HG02884 (cell line): ENCODE measurements at regions not wholly inside any gene's neighbourhood (a gene's known extent, or its start where the extent isn't known, plus 50 kb on each side); places are given as distances from the start of the nearest gene placed in this dataset.
"Not testable (repeated sequence)": the region's sequence is repeated elsewhere in the genome, so short reads cannot be mapped to it uniquely, and the experiment has no call there.

ENCODE experiments used
- ATAC-seq: cut with Tn5 transposase; IDR thresholded peaks from one replicate; pipeline ENCODE4 v1.9.1; 2021; ENCODE audit warnings: mild to moderate bottlenecking, moderate library complexity; ENCODE audit not compliant: unreplicated experiment

DNA sequence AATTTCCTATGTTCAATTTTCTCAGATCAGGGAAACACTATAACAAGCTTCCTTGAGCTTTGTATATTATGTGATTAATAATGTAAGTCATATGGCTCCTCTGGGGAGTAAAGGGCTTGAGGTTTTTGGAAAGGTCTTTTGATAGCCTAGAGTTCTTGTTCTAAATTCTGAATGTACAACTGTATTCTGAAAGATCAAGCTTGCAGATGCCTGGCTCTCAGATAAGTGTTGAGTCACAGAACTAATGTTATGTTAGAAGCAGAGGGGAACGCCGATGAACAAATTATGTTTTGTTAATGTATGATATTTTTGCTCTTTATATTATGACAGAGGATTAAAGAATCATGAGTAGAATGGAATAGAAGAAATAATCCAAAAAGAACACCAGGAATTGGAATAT is 170.1 kb downstream of the RPRM start:
- ATAC-seq = no peak

- ATAC-seq = no peak
These were observed 171.3 kb downstream of the RPRM start for GRCh38 chr2:153307223-153307622.

- ATAC-seq = no peak
These were observed 178.8 kb downstream of the RPRM start for GRCh38 chr2:153299809-153300208.

DNA sequence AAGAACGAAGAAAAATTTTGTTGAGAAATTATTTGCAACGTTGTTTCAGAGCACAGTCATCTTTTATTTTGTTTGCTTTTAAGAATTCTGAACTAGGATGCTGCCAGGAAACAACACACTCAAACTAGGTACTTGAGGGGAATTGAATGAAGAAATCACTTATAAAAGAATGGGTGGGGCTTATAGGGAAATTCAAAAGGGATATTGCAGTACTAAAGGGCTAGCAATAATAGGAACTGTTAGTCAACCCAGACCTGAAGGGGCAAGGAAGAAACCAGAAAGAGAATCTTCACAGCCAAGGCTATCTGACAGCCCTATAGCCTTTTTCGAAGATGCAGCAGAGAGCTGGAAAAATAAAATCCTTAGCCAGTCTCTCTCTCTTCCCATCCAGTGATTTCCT is 179.3 kb downstream of the RPRM start:
- no peak for ATAC-seq

DNA sequence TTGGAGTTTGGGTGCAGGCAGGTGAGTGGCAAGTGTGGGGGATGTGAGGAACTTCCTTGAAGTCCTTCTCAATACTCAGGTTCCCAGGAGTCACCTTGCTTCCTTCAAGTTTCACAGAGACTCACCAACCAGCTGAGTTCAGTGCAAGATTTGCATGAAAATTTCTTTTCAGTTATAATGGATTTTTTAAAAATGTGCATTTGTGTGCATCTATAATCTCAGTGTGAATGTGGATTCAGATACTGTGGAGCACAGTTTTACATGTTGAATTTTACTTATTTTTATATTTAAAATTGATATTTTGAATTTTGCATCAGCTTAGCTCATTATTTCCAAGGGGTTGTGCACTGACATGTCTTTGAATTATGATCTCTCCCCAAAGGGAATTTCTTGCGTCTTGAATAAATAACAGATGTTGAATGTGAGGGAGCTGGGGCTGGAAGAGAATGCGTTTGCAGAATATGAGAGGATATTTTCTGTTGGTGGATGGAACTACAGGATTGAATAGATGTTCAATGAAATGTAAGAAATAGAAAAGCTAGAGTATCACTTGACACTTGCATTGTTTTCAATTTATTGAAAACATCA is 184.3 kb downstream of the RPRM start:
- ATAC-seq = no peak

GRCh38 chr2:153291718-153292117 is 186.8 kb downstream of the RPRM start:
- no peak for ATAC-seq

DNA sequence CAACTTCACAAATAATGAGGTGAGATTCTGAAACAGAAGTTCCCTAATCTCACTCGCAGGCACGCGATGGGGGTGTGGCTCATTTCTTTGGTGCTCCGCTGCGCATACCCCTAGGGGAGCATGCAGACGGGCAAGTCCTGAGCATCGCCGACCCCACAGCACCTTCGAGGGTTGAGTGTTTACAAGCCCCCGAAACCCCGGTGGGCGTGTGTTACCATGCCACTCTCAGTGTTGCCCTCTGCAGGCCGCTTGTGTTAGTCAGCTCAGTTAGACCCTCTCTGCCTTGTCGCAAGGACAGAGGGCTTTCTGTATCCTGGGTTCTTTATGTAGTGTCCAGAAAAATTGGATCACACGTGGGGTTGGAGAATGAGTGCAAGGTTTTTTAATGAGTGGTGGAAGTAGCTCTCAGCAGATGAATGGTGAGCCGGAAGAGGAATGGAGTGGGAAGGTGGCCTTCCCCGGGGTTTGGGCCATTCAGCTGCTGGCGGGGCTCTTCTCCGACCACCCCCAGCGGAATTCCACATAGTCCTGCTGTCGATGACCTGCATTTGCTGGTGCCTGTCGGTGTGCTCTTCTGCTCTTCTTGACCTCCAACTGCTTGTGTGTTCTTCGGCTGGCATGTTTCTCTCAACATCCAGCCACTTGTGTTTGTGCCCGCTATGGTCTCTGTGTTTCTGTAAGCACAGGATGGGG is 191.3 kb downstream of the RPRM start:
- no peak for ATAC-seq

GRCh38 chr2:153268941-153269461 is 209.6 kb downstream of the RPRM start:
- no peak for ATAC-seq

- ATAC-seq = not testable (repeated sequence)
These were observed 221.7 kb downstream of the RPRM start for GRCh38 chr2:153256876-153257275.

DNA sequence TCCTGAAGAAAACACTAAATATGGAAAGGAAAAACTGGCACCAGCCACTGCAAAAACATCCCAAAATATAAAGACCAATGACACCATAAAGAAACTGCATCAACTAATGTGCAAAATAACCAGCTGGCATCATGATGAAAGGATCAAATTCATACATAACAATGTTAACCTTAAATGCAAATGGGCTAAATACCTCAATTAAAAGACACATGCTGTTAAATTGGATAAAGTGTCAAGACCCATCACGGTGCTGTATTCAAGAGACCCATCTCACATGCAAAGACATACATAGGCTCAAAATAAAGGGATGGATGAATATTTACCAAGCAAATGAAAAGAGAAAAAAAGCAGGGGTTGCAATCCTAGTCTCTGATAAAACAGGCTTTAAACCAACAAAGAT is 231.9 kb downstream of the RPRM start:
- not testable (repeated sequence) for ATAC-seq

DNA sequence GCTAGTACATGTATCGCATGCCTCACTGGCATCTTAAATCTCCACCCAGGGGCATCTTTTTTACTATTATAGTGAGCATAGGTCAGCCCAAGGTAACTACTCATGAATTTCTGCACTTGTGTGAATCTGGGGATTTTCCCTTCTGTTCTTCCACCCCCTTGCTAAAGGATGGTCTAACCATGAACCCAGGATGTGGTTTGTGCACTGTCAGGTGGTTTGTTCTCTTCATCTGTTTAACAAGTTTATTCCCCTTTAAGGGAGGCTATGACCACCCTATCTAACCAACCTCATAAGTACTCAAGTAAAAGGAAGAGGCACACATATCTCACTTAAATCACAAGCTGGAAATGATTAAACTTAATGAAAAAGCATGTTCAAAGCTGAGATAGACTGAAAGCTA is 243.0 kb downstream of the RPRM start:
- ATAC-seq = peak; percentile 83

DNA sequence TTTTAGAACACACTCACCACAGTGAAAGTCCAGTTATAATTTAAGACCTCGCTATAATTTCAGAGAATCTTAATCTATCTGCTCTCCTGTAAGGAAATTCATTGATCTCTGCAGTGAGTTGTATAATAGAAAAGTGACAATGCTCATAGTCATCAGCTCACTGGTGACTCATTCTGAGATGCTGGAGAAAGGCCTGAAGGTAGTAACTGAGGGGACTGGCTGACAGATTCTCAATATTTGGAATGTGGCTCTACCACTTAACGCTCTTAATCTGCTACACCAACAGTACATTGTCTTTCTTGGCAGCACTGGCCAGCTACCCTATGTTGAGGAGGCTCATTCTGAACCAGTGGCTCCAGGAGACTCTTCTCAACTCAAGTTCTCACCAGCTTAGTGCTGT is 246.1 kb downstream of the RPRM start:
- no peak for ATAC-seq

GRCh38 chr2:153230977-153231376 is 247.6 kb downstream of the RPRM start:
- no peak for ATAC-seq

DNA sequence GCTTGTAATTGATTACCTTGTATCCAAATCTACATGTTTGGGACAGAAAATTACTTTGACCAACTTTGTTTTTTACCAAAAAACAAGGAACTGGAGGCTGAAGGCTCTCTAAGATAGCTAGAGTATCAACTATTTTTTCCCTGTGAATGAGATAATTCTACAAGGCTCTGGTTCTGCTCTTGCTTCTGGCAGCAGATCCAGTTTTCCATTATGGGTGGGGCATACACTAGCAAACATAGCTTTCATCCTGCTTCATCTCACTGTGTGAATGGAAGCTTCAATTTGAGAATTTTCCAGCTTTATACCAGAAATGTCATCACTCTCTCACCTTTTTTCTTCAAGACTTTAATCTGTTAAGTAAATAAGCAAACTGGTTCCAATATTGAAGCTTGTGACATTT is 249.7 kb downstream of the RPRM start:
- no peak for ATAC-seq

DNA sequence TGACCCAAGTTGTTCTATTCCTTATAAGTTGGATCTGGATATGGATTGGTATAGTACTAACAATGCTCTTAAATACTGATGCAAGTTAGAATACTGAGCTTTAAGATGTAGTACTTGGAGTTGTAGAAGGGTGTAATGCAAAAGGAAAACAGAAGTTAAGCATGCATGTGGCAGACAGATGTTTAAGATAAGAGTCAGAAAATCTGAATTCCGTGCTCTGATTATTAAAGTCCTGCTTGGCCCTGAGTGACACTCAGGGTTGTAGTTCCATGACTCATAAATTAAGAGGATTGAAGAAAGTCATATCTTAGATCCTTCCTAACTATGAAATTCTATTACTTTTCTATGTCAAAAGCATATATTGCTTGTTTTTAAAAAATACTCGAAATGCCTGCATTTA is 250.6 kb downstream of the RPRM start:
- no peak for ATAC-seq

DNA sequence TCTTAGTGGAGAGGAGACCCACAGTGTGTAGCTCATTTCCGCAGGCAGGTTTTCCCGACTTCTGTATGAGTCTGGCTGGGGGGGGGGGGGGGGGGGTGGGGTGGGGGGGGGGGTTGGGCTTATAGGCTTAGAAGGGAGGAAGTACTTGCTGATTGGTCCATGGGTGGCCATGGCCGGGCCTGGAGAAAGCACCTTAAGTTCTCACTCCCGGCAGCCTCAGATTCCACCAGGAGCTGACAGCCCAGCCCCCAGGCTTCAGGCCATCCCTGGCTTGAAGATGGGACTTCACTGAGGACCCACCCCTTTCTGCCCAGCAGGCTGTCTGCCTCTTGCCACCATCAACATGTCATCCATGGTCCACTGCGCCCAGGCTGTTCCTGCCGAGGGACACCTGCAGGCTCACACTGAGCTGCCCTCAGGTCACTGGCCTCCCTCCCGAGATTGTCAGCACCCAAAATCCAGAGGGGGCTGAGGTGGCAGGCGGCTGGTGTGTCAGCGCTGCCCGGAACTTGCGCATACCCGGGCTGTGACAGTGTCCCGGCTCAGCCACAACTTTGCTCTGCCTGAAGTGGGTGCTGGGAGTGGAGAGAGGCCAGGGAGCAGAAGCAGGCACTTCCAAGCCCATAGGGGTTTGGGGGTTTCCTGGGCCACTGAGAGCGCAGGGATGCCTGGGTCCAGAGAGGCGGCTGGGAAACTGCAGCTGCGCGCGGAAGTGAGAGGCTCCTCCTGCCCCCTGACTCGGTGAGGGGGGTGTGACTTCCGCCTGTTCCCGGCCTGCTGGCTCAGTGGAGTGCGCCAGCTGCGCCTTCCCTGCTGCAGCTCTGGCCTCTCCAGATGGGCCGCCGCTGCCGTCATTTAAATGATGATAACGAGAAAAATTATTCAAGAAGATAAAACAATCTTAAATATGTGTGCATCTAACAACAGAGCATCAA is 256.1 kb downstream of the RPRM start:
- ATAC-seq = no peak

GRCh38 chr2:153221506-153221905 is 257.1 kb downstream of the RPRM start:
- ATAC-seq = no peak

DNA sequence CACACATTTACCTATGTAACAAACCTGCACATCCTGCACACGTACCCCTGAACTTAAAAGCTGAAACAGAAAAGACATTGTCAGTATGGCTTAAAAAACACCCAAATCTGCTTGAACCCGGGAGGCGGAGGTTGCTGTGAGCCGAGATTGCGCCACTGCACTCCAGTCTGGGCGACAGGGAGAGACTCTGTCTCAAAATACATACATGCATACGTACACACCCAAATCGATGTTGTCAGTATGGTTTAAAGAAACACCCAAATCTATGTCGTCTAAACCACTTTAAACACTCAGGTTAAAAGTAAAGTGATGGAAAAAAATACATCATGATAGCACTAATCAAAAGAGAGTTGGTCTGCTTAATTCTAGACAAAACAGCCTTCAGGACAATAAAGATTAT is 257.5 kb downstream of the RPRM start:
- ATAC-seq = no peak

DNA sequence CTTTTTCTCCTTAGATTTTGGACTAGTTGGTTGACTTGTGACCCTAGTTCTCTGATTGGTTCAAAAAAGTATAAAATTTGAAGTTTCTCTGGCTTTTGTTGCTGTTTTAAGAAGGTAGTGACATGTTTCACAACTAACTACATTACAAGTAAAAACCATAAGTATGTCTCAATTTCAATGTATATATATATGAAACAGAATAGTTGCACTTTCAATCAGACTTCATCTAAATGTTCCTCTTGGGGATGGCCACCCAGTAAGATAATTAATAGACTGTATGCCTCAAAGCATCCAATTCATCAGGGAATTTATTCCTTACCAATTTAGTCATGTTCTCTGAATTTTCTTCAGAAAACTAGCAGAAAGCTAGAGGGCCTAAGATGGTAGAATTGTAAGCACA is 259.7 kb downstream of the RPRM start:
- no peak for ATAC-seq

GRCh38 chr2:153214337-153214736 is 264.2 kb downstream of the RPRM start:
- no peak for ATAC-seq

- no peak for ATAC-seq
These were observed 265.5 kb downstream of the RPRM start for GRCh38 chr2:153213022-153213421.
